AG10803 (cell line): ENCODE measurements at regions not wholly inside any gene's neighbourhood (a gene's known extent, or its start where the extent isn't known, plus 50 kb on each side); places are given as distances from the start of the nearest gene placed in this dataset.

Experiments
- DNase-seq: peaks from one replicate; pipeline ENCODE4 v3.0.0; 2010; ENCODE audit warnings: low read depth
- H3K4me3 ChIP-seq: 2 replicates; pipeline ENCODE4 v1.5.1; 2011; ENCODE audit warnings: mild to moderate bottlenecking, low read length, control low read depth
- TF ChIP-seq, protein P1 (sequence below): conservative IDR thresholded peaks from 2 replicates; pipeline ENCODE4 v1.5.1; 2011; ENCODE audit warnings: mild to moderate bottlenecking, low read length, control low read depth, inconsistent platforms

DNA sequence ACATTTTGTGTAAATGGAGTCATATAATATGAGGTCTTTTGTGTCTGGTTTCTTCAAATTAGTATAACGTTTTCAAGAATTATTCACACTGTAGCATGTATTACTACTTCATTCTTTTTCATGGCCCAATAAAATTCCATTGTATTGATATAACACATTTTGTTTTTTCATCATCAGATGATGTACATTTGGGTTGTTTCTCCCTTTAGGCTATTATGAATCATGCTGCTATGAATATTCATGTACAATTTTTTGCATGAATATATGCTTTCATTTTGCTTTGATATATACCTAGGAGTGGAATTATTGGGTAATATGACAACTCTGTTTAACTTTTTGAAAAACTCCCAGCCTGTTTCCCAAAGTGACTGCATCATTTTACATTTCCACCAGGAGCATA, 220.2 kb downstream of the NR4A2 start:
- TF ChIP-seq, protein P1, sequence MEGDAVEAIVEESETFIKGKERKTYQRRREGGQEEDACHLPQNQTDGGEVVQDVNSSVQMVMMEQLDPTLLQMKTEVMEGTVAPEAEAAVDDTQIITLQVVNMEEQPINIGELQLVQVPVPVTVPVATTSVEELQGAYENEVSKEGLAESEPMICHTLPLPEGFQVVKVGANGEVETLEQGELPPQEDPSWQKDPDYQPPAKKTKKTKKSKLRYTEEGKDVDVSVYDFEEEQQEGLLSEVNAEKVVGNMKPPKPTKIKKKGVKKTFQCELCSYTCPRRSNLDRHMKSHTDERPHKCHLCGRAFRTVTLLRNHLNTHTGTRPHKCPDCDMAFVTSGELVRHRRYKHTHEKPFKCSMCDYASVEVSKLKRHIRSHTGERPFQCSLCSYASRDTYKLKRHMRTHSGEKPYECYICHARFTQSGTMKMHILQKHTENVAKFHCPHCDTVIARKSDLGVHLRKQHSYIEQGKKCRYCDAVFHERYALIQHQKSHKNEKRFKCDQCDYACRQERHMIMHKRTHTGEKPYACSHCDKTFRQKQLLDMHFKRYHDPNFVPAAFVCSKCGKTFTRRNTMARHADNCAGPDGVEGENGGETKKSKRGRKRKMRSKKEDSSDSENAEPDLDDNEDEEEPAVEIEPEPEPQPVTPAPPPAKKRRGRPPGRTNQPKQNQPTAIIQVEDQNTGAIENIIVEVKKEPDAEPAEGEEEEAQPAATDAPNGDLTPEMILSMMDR: no peak

DNA sequence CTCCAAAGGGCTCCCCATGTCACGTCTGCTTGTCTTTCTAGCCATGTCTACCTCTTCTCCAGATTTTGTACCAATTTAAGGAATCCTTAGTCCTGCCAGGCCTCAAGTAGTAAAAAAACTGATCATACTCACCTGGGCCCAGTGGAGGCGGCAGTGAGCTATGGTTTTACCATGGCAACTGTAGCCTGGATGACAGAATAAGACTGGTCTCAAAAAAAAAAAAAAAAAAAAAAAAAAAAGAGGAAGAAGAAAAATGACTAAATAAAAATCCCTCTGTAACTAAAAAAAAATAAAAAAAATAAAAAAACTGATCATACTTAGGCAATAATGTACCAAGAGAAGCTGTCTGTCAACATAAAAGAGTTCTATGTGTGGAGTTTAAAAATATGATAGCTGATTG, 221.6 kb downstream of the NR4A2 start:
- TF ChIP-seq, protein P1: no peak
- no peak overlapping the region for H3K4me3 ChIP-seq
- no peak for DNase-seq

More for the DNA sequence above, 220.2 kb downstream of the NR4A2 start:
- no peak for DNase-seq
- no peak overlapping the region for H3K4me3 ChIP-seq

DNA sequence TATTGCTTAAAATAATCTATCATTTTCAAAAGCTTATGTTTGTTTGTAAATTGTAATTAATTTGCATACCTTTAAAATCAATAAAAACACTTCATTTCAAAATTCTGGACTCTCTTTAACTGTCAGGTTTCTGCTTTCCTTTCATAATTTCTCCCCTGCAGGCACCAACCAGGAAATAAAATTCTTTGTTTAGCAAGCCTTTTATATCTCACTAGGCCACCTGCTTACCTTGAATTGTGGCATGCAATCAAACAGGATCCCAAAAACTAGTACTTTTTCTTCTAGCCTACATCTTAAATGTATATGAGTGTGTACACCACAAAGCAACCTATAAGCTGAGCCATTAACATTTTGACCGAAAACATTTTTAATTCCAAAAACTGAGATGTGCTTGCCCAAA, 233.1 kb downstream of the NR4A2 start:
- no peak for DNase-seq
- TF ChIP-seq, protein P1: no peak
- no peak overlapping the region for H3K4me3 ChIP-seq

DNA sequence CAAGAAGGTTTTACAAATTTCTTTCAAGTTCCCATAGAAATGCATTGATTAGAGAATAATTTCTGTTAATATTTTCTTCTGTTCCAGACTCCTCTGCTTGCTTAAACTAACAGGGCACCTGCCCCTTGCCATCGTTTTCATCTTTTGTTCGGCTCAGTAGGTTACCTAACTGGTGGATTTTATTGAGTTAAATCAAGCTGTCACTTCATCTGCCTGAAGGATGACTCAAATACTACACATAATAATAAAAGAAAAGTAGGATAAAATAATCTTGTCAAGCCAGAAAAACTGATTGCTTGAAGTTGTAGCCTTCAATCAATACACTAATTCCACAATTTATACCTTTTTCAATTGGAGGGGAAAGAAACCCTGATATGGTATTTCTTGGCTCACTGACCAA, 234.0 kb downstream of the NR4A2 start:
- no peak overlapping the region for H3K4me3 ChIP-seq
- no peak for DNase-seq
- TF ChIP-seq, protein P1: no peak

DNA sequence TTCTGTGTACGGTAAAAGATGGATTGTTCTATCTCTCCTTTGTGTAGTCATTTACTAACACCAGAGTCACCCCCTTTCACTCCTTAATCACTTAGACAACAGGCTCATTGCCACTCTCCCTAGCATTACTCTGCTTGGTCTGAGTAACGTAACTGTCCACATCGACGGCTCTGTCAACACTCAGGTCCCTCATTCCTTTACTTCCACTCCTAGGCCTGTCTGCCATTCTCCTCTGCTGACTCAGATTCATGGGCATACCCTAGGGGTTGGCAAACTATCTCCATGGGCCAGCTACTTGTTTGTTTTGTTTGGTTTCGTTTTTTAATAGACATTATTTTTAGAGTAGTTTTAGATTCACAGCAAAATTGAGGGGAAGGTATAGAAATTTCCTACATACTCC, 243.9 kb downstream of the NR4A2 start:
- no peak for DNase-seq
- H3K4me3 ChIP-seq: no peak overlapping the region
- TF ChIP-seq, protein P1: no peak

DNA sequence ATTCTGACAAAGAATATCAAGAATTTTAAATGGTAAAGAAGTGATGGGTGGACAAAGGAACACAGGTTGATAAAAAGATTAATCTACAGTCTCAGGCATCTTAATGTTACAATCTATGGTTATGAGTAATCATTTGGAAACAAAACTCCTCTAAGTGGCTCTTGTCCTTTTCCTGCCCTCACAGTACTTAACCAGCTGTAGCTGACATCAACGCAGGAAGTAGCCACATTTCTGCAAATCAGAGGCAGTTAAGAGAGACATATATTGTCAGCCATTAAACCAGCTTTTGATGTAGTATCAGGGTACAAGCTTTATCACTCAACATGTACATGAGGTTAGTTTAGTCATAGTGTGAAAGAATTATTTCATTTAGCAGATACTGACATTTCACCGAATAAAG, 244.6 kb downstream of the NR4A2 start:
- no peak overlapping the region for H3K4me3 ChIP-seq
- TF ChIP-seq, protein P1: no peak
- no peak for DNase-seq

DNA sequence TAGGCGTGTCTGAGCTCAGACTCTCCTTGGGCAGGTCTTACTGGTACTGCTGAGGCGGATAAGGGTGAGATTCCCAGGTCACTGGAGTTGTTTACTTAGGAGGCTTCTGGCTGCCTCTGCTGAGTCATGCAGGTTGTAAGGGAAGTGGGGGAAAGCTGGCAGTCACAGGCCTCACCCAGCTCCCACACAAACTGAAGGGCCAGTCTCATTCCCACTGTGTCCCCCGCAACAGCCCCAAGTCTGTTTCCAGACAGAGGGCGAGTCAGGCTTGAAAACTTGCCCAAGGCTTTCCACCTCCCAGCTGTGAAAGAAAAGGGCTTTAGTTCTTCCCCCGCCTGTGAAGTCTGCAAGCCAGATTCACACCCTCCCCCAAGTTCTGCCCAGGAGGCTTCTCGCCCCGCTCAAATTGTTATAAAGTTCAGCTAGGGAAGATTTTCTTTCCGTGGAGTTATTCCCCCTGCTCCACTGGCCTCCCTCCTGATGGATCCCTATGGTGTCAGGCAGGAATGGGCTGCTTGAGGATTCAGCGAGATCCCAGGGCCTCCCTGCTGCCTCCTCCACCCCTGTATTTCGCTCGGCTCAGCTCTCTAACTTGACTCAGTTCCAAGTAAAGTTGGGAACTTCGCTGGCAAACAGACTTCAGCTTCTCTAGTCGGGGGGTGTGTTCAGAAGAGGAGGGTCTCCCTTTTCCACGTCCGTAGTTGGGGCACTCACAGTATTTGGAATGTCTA, 248.6 kb downstream of the NR4A2 start:
- no peak for DNase-seq
- TF ChIP-seq, protein P1: no peak
- H3K4me3 ChIP-seq: no peak overlapping the region
